Esophagus mucosa (tissue), 1 donor: ENCODE measurements at regions not wholly inside any gene's neighbourhood (a gene's known extent, or its start where the extent isn't known, plus 50 kb on each side); places are given as distances from the start of the nearest gene placed in this dataset.

ENCODE experiments used
- ATAC-seq: fragments of 200-7000 bp; cut with Tn5 transposase; one replicate; pipeline ENCODE4 v1.9.1; 2020
- donor health status: DM: yes; HTN: yes; CAD: no.

DNA sequence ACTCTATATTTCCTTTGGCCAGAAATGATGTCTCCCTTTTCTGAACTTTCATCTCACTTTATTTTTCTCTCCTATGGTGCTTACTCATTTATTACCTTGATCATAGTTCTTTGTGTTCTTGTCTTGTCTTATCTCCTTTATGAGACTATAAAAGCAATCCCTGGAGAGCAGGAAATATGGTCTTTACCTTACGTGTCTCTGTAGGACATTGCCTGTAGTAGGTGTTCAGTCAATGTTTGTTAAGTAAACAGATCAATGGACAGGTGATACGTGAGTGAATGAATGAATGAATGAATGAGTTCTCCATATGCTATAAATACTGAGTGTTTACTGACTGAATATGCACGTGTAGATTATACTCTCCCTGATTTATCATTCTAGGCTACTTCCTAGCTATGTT lies 193.7 kb upstream of the HMGA2 start:
- ATAC-seq: no peak

DNA sequence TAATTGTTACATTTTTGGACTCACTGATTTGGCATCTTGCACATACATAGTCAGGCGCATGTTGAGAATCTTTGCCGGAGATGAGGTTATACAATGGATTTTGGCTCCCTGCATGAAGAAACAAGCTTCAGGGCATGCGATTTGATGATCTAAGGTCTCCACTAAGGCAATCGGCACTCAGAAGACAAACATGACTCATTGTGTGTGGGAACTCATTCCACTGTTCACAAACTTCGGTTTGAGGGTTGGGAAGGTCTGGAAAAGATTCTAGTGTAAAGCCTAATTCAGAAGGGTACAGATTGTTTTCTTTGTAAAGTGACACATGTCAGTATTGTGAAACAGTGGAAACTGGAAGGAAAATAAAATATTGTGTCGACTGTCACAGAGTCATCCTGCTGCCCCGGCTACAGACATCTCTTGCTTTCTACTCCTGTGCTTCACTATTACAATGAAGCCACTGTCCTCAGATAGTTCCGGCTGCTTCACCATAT lies 192.6 kb upstream of the HMGA2 start:
- peak; percentile 95 for ATAC-seq

DNA sequence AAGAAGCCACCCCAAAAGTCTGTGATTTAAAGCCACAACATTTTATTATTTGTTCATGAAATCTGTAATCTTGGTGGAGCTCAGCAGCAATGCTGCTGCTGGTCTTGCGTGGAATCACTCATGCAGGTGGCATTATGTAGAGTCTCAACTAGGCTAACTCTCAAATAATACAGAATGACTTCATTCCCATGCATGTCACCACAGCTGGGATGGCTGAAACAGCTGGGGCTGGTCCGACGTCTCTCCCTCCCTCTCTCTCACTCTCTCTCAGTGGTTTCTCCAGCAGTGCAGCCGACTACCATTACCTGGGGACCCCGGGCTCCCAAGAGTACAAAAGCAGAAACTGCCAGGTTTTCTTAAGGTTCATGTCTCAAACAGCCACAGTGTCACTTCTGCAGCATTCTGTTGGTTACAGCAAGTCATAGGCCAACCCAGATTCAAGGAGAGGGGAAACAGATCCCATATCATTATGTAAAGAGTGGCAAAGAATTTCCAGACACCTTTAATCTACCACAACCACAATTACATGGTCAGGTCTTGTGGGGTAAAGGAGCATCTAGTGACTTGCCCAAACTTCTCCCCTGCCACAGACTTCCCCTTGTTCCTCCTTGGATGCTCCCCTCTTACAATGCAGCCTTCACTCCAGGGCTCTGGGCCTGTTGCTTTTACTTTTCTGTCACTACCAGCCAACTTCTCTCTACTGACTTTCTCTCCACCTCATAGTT lies 192.0 kb upstream of the HMGA2 start:
- no peak for ATAC-seq

DNA sequence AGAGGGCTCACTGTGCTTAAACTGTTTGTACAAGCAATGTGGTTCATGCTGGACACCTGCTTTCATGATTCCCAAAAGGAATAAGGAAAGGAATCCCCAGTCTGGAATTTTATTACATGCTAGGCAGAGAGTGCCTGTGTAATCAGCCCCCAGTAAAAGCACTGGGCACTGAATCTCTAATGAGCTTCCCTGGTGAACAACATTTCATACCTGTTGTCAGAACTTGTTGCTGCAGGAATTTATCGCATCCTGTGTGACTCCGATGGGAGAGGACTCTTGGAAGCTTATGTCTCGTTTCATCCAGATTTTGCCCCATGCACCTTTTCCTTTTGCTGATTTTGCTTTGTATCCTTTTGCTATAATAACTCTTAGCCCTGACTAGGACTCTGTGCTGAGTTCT lies 190.2 kb upstream of the HMGA2 start:
- ATAC-seq: no peak

DNA sequence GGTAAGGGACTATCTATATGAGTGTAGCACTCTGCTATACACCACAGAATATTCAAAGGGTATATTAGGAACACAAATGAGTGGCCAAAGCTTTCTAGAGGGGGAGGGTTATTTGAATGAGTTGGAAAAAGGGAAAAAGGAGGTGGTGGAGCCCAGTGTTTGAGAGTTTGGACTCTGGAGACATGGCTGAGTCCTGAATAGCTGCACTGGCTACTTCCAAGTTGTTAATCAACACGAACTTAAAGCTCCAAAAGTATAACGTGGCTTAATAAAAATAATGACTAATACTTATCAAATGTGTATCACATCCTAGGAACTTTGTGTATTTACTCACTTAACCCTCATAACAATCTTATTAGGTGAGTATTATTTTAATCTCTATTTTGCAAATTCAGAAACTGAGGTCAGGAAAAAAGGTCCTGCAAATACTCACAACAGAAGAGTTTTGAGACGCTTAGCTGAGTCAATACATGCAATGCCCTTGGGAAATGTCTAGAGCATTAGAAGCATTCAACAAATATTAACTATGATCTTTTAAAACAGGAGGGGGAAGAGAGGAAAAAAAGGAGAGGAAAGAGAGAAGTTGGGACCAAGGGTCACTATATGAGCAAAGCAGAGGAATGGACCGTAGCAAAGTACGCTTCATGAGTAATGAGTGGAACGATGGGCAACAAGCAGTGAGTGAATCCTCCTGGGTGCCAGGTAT lies 189.5 kb upstream of the HMGA2 start:
- ATAC-seq: no peak

DNA sequence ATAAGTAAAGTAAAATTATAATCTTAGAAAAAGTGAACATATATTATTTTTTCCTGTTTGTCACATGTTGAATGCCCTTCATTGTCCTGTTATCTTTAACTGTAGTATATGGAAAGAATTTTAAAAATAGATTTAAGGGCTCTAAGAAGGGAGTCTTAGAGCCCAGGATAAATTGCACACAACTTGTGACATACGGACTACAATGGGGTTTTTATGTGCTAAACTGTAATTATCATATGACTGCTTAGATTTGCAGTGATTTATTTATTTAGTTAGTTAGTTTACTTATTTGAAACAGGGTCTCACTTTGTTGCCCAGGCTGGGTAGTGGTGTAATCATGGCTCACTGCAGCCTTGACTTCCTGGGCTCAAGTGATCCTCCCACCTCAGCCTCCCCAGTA lies 187.8 kb upstream of the HMGA2 start:
- no peak for ATAC-seq

DNA sequence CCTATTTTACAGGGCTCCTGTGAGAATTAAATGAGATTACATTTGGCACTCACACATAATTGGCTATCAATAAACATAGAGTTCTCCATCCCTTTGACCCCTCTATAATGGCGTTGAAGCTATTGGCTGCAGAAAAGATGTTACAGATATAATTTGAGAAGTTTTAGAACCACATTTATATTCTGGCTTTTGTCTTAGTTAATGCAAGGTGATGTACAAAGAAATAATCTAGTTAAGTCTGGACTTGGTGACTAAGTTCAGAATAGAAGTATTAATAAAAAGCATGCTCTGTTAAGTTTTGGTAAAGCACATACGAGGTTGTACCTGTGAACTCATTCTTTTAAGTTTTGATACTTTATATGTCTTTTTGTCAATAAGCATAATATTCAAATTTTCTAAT lies 187.1 kb upstream of the HMGA2 start:
- ATAC-seq: no peak

DNA sequence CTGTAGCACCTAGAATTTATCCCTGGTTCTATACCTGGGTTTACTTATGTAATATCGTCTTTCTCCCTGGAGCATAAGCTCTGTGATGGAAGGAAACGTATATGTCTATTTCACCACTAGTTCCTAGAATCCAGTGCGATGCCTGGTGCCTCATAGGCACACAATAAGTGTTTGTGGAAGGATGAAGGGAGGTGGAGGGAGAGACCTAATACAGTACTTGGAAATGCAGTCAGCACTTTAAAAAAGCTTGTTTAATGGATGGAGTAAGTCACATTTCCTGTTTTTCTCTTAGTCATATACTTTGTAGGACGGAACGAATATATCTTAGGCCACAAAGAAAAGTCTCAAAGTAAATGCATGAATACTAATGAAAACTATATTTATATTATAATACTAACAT lies 186.5 kb upstream of the HMGA2 start:
- ATAC-seq: peak; percentile 77

DNA sequence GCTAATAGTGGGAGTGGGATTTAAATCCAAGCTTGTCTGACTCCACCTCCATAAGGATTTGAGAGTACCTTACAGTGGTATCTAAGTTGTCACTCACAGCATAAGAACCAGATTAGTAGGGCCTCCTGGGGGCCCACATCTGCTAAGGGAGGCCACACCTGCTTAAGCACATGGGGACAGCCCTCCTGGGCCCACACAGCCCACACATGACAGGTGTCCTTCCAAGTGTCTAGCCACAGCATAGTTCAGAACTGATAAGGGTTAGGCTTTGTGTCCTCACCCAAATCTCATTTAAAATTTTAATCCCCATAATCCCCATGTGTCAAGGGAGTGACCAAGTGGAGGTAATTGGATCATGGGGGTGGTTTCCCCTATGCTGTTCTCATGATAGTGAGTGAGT lies 186.0 kb upstream of the HMGA2 start:
- peak; percentile 8 for ATAC-seq

DNA sequence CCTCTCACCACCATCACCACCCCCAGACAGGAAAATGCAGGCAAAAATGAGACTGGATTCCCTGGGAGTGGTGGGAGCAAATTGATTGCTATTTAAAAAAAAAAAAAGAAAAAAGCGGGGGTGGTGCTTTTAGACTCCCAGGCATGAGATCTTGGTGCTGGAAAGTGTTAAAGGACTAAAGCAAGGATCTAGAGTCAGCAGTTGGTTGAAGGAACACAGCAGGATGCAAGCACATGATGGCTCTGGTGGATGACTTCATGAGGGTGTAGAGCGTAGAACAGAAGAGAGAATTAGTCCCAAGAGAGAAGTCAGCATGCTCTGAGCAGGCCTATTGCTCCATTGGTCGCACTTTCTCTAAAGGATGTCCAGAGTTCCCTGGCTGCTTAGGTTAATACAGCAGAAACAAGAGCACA lies 183.8 kb upstream of the HMGA2 start:
- peak; percentile 19 for ATAC-seq

DNA sequence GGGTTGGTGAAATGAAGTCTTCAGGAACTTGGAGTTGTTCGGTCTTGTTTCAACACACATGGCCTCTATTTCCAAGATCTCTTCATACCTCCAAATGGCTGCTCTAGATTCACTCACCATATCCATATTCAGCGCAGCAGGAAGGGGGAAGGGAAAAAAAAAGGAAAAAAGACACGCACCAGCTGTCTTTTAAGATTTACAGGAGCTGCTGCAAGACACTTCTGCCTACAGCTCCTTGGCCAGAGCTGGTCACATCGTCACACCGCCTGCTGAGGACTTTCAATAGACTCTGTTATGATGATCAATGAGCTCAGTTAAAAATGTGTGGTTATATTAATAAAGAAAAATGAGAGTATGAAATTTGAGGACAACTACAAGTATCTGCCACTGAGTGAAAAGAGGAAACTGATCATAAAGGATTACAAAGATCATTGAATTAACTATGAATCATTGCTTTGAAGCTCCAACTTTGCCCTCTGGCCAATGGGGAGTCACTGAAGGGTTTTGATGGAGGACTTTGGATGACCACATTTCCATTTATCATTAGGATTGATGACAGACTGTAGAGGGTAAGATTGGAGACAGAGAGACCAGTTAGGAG lies 182.1 kb upstream of the HMGA2 start:
- no peak for ATAC-seq

DNA sequence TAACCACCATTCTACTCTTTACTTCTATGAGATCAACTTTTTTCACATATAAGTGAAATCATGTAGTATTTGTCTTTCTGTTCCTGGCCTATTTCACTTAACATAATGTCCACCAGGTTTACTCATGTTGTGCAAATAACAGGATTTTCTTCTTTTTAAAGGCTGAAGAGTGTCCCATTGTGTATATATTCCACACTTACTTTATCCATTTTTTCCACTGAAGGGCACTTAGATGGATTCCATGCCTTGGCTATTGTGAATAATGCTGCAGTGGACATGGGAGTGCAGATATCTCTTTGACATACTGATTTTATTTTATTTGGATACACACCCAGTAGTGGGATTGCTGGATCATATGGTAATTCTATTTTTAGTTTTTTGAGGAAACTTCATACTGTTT lies 181.1 kb upstream of the HMGA2 start:
- no peak for ATAC-seq

DNA sequence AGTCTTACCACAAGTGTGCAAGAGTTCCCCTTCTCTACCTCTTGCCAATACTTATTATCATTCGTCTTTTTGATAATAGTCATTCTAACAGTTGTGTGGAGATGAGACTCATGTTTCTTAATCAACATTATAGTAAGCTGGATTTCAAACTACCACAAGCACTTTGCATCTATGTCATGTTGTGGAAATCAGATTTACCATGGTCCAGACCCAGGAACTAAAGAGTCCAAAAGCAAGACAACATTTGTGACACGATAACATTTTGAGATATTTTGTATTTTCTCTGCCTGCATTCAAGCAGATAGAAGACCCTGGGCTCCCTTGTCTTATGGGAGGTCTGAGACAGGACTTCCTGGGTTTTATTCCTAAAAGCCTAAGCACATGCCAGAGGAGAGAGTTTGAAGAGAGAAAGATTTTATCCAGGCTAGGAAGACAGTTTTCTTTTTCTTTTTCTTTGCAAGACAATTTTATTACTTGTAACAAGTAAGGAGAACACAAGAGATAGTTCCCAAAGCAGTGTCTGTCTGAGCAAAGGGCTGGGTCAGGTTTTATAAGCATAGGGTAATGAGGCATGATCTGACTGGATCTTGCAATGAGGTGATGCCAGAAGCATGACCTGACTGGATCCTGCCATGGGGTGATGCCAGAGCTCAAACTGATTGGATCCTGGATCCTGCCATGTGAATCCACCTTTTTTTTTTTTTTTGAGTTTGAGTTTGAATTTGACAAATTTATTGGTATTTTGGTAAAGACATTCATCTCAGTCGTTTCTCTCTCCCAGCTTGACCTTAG lies 180.5 kb upstream of the HMGA2 start:
- ATAC-seq: no peak

DNA sequence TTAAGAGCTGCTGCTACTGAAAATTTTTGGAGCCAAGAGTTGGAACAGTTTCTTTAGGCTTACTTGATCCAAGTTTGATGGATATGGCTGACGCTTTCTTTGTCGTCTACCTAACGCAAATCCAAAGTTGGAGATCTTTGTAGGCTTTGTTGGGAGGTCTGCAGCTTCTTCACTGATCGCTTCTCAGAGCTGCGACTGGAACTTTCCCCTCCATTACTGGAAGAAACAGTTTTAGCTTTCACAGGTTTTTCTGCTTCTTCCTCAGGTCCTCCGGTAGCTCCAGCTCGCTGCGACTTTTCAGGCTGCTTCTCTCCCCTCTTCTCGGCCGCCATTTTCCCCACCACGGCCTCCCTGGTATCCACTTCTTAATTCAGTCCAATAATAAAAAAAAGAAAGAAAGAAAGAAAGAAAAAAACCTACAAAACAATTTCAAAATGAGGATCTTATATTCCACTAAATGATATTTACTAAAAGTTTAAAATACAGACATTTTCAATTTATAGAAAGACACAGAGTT lies 178.1 kb upstream of the HMGA2 start:
- ATAC-seq: no peak

DNA sequence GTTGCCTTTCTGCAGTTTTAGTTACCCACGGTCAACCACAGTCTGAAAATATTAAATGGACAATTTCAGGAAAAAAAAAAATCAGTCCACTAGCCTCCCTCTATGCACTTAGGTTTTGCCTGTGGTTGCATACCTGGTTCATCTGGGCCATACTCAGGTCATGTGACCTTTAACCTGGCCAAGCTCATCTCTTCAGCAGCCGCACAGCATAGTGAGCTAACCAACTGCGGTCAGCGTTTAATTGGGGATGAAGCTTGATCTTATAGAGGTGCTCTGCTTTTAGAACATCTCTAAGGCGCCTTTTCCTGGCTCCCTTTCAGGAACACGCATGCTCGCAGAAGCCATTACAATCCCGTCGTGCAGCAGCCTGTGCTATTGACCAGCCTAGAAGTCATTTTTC lies 177.2 kb upstream of the HMGA2 start:
- ATAC-seq: no peak

DNA sequence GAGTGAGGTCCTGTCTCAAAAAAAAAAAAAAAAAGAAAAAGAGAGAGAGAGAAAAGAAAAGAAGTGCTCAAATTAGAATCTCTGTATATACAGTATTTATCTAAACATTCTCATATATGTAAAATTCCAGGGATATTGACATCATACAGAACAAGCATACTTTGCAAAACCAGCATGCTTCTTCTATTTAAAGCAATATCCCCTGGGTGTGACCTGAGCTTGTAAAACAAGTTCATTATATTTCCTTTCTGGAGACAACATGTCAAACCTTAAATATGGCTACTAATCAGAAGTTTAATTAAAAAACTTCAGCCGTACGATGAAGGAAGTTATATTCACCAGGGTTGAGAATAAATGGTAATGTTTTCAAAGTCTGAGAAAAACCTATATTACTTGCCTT lies 175.8 kb upstream of the HMGA2 start:
- ATAC-seq: peak; percentile 80

DNA sequence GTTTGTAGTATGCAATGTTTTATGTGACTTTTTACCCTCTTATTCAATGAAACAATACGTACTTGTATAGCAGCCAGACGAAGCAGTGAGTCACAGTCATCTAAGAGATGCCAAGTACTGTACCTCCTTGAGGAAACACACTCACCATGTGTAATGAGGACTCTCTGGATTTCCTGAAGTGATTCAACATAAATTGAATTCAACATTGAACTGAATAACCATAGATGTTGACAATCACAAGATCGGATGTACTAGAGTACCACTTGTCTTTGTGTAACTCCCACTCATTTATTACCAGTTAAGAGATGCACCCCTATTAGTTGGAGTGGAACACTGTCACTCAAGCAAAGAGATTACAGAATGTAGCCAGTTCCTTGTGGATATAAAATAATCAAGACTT lies 175.2 kb upstream of the HMGA2 start:
- ATAC-seq: peak; percentile 99

DNA sequence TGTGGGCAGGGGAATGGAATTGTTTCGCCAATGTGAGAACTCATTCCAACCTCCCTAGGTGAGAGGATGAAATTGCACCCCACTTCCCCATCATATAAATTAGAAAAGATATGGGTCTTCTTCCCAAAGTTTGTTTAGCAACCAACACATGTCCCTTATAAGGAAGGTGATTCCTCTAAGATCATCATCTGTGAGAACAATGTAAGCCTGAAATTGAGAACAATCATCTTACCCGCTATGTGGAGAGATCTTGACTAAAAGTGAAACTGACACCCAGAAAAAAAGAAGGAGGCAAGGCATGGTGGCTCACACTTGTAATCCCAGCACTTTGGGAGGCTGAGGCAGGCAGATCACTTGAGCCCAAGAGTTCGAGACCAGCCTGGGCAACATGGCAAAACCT lies 173.2 kb upstream of the HMGA2 start:
- no peak for ATAC-seq

DNA sequence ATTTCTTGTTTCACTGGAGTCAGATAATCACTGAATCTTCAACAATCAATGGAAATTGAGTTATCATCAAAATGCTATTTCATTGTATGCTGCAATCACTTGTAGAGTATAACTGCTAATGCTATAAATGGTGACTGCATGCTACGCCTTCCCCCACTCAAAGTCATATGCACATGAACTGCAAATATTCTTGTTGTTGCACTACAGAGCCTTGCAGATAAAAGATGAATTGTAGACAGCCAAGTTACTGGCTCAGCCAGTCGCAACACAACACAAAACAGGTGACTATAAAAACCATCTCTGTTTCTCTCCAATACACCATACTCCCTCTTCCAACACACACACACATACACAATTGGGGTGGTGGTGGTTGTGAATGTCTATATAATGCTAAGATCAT lies 171.0 kb upstream of the HMGA2 start:
- ATAC-seq: no peak

DNA sequence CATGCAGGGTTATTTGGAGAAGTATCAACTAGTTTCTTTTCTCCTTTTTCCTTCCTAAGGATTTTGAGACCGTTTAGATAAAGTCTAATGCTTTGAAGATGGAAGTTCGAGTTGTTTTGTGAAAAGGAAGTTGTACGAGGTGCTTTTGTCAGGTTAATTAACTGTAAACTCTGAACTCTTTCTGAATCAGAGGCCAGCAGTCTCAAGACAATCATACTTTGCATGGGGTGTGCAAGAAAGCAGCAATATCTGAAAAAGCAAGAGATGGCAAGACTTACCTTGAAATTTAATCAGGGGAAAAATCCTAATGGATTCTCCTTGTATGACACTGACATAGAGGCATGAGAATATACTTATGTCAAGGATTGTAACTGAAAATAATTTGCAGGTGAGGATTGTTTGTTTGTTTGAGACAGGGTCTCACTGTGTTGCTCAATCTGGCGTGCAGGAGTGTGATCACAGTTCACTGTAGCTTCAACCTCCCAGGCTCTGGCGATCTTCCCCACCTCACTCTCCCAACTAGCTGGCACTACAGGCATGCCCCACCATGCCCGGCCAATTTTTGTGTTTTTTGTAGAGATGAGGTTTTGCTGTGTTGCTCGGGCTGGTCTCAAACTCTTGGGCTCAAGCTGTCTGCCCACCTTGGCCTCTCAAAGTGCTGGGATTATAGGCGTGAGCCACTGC lies 170.2 kb upstream of the HMGA2 start:
- ATAC-seq: no peak

DNA sequence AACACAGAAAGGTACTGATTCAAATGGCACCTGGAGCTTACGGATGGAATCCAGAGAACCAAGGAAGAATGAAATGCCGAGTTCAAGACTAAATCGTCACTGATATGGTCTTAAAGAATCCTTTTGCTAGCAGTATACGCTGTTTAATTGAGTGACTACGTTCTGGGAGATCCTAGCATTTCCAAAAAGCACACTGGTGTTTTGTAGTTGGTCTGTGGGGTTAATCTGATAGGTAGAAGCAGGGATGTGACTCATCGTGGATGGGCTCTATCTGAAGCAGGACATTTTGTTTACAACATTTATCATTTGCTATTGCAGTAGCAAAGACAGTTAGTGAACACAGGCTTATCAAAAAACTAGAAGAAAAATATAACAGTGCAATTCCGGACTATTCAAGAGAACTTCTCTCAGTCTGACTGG lies 169.2 kb upstream of the HMGA2 start:
- ATAC-seq: no peak

DNA sequence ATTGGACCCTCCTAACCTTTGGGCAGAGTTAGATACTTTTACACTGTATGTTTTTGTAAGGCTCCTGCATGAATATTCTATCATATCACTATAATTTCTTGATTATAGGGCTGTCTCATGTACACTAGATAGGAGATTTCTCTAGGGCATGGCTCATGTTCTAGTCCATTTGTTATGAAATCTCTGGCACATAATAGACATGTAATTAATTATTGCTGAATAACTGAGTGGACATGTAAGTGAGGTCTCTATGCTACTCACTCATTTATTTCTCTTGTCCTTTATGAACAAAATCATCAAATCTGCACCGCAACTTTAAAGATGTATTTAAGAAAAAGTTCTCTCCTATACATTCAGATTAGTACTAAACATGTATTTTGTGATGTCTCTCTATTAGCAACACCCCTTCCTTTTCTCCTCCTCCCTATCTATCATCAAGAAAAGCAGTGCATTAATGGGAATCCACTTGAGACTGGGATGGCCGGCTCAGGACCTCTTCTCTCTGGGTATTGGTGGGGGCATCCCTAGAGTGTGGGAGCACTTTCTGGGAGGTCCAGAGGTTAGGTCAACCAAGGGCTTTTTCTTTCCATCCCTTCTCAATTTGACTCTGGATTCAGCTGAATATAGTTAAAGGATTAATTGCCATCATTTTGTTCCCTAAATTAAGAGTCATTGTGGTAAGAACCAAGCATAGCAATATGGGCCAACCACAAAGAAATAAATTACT lies 168.0 kb upstream of the HMGA2 start:
- no peak for ATAC-seq
